ENCODE measurements at regions not wholly inside any gene's neighbourhood (a gene's known extent, or its start where the extent isn't known, plus 50 kb on each side); places are given as distances from the start of the nearest gene placed in this dataset.

DNA sequence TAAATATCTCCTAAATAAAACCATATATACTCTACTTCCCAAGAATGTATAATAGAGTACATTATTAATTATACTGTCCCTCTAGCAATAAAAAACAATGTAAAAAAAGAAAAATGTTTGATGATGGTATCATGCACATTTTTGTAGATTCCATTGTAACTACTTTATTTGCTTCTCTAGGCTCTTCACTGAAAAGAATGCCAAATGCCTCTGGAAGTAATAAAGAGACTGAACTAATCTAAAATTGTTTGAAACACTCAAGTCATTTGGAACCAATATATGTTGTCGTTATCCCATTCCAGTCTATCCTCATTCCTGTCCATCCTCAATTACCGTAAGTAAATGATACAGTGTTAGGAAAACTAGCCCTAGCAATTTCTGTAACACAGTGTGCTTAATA, 233.6 kb downstream of the C12orf50 start:
- Histone ChIP-seq H3K9me3 (ENCODE audit: control insufficient read depth in 1 of 2, low read length in 2 of 2) (no peaks in the 10 kb centered on the region), H3K9ac (ENCODE audit: low read depth in 1 of 2, low read length in 2 of 2) (no peak overlapping the region), H3K4me3 (ENCODE audit: low read depth in 1 of 2, low read length in 2 of 2) (no peak overlapping the region), H3K36me3 (ENCODE audit: control insufficient read depth in 1 of 2, insufficient read depth in 2 of 2, low read length in 2 of 2) (no peaks in the 10 kb centered on the region), H3K27ac (ENCODE audit: low read depth, low read length) (no peak overlapping the region), H3K27me3 (ENCODE audit: control insufficient read depth in 1 of 2, insufficient read depth in 2 of 2, low read length in 2 of 2) (no peaks in the 10 kb centered on the region), H3K4me1 (ENCODE audit: control insufficient read depth in 1 of 2, insufficient read depth in 2 of 2, low read length in 2 of 2) (no peaks in the 10 kb centered on the region)

DNA sequence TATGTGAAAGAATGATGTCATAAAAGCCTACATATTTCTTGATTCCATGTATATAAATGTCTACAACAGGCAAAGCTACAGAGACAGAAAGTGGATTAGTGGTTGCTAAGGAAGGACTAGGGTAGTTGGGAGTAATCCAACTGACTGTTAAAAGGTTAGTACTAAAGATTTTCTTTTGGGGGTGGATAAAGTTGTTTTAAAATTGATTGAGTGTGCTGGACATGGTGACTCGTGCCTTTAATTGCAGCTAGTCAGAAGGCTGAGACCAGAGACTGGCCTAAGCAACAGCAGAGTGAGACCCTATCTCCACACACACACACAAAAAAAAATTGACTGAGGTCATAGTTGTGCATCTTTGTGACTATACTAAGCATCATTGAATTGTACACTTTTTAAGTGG, 234.3 kb downstream of the C12orf50 start:
- Histone ChIP-seq H3K9me3 (ENCODE audit: control insufficient read depth in 1 of 2, low read length in 2 of 2) (no peaks in the 10 kb centered on the region), H3K4me1 (ENCODE audit: control insufficient read depth in 1 of 2, insufficient read depth in 2 of 2, low read length in 2 of 2) (no peaks in the 10 kb centered on the region), H3K9ac (ENCODE audit: low read depth in 1 of 2, low read length in 2 of 2) (no peak overlapping the region), H3K36me3 (ENCODE audit: control insufficient read depth in 1 of 2, insufficient read depth in 2 of 2, low read length in 2 of 2) (no peaks in the 10 kb centered on the region), H3K27me3 (ENCODE audit: control insufficient read depth in 1 of 2, insufficient read depth in 2 of 2, low read length in 2 of 2) (no peaks in the 10 kb centered on the region), H3K27ac (ENCODE audit: low read depth, low read length) (no peak overlapping the region), H3K4me3 (ENCODE audit: low read depth in 1 of 2, low read length in 2 of 2) (no peak overlapping the region)

DNA sequence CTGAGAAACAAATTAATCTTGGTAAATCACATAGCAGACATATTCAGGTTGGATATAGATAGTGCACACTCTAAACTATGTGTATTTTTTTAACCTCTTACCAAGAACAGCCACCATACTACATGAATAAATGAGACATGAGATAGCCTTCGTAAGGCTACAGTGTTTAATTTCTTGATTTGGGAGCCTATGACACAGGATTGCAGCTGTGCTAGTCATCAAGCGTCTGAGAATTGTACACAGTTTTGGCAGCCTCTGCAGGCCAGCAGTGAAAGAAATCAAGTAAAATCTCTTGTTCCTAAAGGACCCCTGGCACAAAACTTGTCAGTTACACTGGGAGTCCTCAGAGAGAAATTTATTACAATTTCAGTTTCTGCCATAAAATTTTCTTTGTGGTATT, 236.1 kb downstream of the C12orf50 start:
- Histone ChIP-seq H3K36me3 (ENCODE audit: control insufficient read depth in 1 of 2, insufficient read depth in 2 of 2, low read length in 2 of 2) (no peaks in the 10 kb centered on the region), H3K4me3 (ENCODE audit: low read depth in 1 of 2, low read length in 2 of 2) (no peak overlapping the region), H3K27me3 (ENCODE audit: control insufficient read depth in 1 of 2, insufficient read depth in 2 of 2, low read length in 2 of 2) (no peaks in the 10 kb centered on the region), H3K9ac (ENCODE audit: low read depth in 1 of 2, low read length in 2 of 2) (no peak overlapping the region), H3K27ac (ENCODE audit: low read depth, low read length) (no peak overlapping the region), H3K9me3 (ENCODE audit: control insufficient read depth in 1 of 2, low read length in 2 of 2) (no peaks in the 10 kb centered on the region), H3K4me1 (ENCODE audit: control insufficient read depth in 1 of 2, insufficient read depth in 2 of 2, low read length in 2 of 2) (no peaks in the 10 kb centered on the region)

DNA sequence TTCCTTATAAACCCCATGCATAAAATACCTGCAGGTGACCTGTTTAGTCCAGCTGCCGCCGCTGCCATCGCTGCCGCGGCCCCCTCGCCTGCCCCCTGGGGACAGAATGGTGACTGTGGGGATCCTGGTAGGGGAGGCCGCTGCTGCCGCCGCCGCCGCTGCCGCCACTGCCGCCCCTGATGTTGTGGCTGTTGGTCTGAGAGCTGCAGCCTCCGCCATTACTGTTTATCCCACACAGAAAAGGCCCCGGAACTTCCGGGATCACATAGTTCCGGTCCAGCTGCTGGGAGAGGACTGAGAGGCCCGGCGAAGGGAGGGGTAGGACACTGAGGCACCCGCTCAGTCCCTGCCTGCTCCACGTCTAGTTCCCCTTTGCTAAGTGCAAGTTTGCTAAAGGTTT, 244.9 kb downstream of the C12orf50 start:
- no peak overlapping the region for H3K27ac ChIP-seq (ENCODE audit: low read depth, low read length)
- H3K4me1 ChIP-seq (ENCODE audit: control insufficient read depth in 1 of 2, insufficient read depth in 2 of 2, low read length in 2 of 2), result no peaks in the 10 kb centered on the region
- no peaks in the 10 kb centered on the region for H3K9me3 ChIP-seq (ENCODE audit: control insufficient read depth in 1 of 2, low read length in 2 of 2)
- H3K36me3 ChIP-seq (ENCODE audit: control insufficient read depth in 1 of 2, insufficient read depth in 2 of 2, low read length in 2 of 2), result no peaks in the 10 kb centered on the region
- no peaks in the 10 kb centered on the region for H3K27me3 ChIP-seq (ENCODE audit: control insufficient read depth in 1 of 2, insufficient read depth in 2 of 2, low read length in 2 of 2)
- H3K9ac ChIP-seq (ENCODE audit: low read depth in 1 of 2, low read length in 2 of 2), result no peak overlapping the region
- no peak overlapping the region for H3K4me3 ChIP-seq (ENCODE audit: low read depth in 1 of 2, low read length in 2 of 2)

DNA sequence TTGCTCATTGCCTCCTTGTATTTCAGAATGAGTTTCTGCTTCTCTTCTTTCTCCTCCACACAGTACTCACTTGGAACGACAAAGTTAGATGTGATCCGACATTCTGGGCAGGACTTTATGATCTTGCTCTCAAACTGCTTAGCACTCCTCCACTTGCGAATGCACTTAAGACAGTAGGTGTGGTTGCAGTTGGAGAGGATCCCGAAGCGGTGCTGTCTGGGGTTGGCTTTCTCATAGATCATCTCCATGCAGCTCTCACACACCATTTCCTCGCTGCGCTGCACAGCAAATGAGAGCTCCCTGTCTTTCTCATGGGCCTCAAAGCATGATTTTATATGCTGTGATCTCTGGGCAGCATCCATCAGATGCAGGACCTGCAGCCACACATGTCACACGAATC, 245.7 kb downstream of the C12orf50 start:
- Histone ChIP-seq H3K4me3 (ENCODE audit: low read depth in 1 of 2, low read length in 2 of 2) (no peak overlapping the region), H3K4me1 (ENCODE audit: control insufficient read depth in 1 of 2, insufficient read depth in 2 of 2, low read length in 2 of 2) (no peaks in the 10 kb centered on the region), H3K27ac (ENCODE audit: low read depth, low read length) (no peak overlapping the region)

DNA sequence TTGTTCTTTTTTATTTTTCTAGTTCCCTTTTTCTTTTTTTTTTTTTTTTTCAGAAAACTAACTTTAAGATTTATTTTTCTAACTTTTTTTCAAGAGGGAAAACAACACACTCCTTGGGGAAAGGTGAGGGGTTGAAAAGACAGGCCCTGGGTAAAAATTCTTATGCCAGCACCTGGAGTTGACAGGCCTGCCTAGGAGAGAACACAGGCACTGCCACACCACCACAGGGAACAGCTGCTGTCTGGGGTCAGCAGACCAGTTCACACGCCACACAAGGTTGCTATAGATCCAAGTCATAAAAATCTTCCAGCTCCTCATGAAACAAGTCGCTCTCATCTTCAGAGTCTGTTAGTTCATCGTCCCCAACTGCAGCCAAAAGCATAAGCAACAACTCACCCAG, 246.4 kb downstream of the C12orf50 start:
- H3K9ac ChIP-seq (ENCODE audit: low read depth in 1 of 2, low read length in 2 of 2), result no peak overlapping the region
- no peak overlapping the region for H3K27ac ChIP-seq (ENCODE audit: low read depth, low read length)
- no peaks in the 10 kb centered on the region for H3K4me1 ChIP-seq (ENCODE audit: control insufficient read depth in 1 of 2, insufficient read depth in 2 of 2, low read length in 2 of 2)
- H3K4me3 ChIP-seq (ENCODE audit: low read depth in 1 of 2, low read length in 2 of 2), result no peak overlapping the region
- H3K9me3 ChIP-seq (ENCODE audit: control insufficient read depth in 1 of 2, low read length in 2 of 2), result no peaks in the 10 kb centered on the region
- no peaks in the 10 kb centered on the region for H3K27me3 ChIP-seq (ENCODE audit: control insufficient read depth in 1 of 2, insufficient read depth in 2 of 2, low read length in 2 of 2)
- H3K36me3 ChIP-seq (ENCODE audit: control insufficient read depth in 1 of 2, insufficient read depth in 2 of 2, low read length in 2 of 2), result no peaks in the 10 kb centered on the region

More for the DNA sequence above, 245.7 kb downstream of the C12orf50 start:
- no peaks in the 10 kb centered on the region for H3K9me3 ChIP-seq (ENCODE audit: control insufficient read depth in 1 of 2, low read length in 2 of 2)
- H3K36me3 ChIP-seq (ENCODE audit: control insufficient read depth in 1 of 2, insufficient read depth in 2 of 2, low read length in 2 of 2), result no peaks in the 10 kb centered on the region
- no peak overlapping the region for H3K9ac ChIP-seq (ENCODE audit: low read depth in 1 of 2, low read length in 2 of 2)
- H3K27me3 ChIP-seq (ENCODE audit: control insufficient read depth in 1 of 2, insufficient read depth in 2 of 2, low read length in 2 of 2), result no peaks in the 10 kb centered on the region

DNA sequence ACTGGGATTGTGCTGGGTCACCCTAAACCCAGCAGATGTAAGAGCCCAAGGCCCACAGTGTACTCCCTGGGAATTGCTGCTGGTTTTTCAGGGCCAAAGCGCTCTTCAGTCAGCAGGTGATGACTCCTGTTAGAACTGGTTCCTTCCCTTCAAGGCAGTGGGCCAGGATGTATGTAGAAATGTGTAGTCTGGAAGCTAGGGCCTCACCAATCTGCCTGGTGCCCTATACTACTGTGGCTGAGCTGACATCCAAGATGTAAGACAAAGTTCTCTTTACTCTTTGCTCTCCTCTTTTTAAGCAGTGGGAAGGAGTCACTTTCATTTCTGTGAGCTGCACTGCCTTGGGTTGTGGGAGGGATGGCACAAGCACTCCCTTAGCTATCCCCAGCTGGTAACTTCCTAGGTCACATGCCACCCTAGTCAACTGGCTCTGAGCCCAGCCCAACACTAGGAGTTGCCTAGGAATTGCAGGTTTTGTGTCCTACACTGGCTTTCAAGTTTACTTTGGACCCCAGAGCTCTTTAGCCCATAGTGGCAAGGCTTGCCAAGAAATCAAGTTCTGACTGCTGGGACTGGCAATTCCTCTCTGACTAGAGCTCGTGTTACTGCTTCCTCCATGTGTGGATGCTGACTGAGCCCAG, 249.2 kb downstream of the C12orf50 start:
- Histone ChIP-seq H3K4me3 (ENCODE audit: low read depth in 1 of 2, low read length in 2 of 2) (no peak overlapping the region), H3K27me3 (ENCODE audit: control insufficient read depth in 1 of 2, insufficient read depth in 2 of 2, low read length in 2 of 2) (no peaks in the 10 kb centered on the region), H3K9ac (ENCODE audit: low read depth in 1 of 2, low read length in 2 of 2) (no peak overlapping the region), H3K4me1 (ENCODE audit: control insufficient read depth in 1 of 2, insufficient read depth in 2 of 2, low read length in 2 of 2) (no peaks in the 10 kb centered on the region), H3K27ac (ENCODE audit: low read depth, low read length) (no peak overlapping the region), H3K36me3 (ENCODE audit: control insufficient read depth in 1 of 2, insufficient read depth in 2 of 2, low read length in 2 of 2) (no peaks in the 10 kb centered on the region), H3K9me3 (ENCODE audit: control insufficient read depth in 1 of 2, low read length in 2 of 2) (no peaks in the 10 kb centered on the region)

DNA sequence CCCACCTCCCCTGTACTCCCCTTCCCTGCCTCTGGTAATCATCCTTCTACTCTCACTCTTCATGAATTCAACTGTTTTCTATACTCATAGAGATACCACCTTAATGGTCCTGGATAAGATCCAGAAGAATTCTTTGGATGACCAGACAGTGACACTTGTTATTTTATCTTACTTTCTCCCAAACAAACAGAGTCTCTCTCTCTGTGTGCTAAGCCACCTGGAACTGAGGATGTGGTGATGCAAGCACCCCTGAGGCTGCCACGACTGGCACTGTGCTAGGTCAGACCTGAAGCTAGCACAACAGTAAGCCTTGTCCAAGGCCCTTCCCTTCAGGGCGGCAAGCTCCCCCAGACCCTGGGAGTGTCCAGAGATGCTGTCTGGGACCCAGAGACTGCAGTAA, 250.2 kb downstream of the C12orf50 start:
- Histone ChIP-seq H3K4me1 (ENCODE audit: control insufficient read depth in 1 of 2, insufficient read depth in 2 of 2, low read length in 2 of 2) (no peaks in the 10 kb centered on the region), H3K9me3 (ENCODE audit: control insufficient read depth in 1 of 2, low read length in 2 of 2) (no peaks in the 10 kb centered on the region), H3K27me3 (ENCODE audit: control insufficient read depth in 1 of 2, insufficient read depth in 2 of 2, low read length in 2 of 2) (no peaks in the 10 kb centered on the region), H3K36me3 (ENCODE audit: control insufficient read depth in 1 of 2, insufficient read depth in 2 of 2, low read length in 2 of 2) (no peaks in the 10 kb centered on the region), H3K9ac (ENCODE audit: low read depth in 1 of 2, low read length in 2 of 2) (no peak overlapping the region), H3K27ac (ENCODE audit: low read depth, low read length) (no peak overlapping the region), H3K4me3 (ENCODE audit: low read depth in 1 of 2, low read length in 2 of 2) (no peak overlapping the region)

DNA sequence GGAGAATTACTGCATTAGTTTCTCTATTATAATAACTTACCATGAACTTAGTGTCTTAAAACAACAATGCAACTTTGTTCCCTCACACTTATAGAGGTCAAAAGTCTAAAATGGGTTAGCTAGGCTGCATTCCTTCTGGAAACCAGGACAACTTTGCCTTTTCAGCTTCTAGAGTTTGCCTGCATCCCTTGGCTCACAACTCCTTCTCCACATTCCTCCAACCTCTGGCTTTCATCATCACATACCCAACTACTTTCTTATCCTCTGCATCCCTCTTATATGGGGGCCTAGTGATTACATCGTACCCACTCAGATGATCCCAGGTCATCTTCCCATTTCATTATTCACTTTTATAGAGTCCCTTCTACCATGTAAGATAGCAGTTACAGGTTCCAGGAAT, 251.1 kb downstream of the C12orf50 start:
- Histone ChIP-seq H3K9ac (ENCODE audit: low read depth in 1 of 2, low read length in 2 of 2) (no peak overlapping the region), H3K36me3 (ENCODE audit: control insufficient read depth in 1 of 2, insufficient read depth in 2 of 2, low read length in 2 of 2) (no peaks in the 10 kb centered on the region), H3K9me3 (ENCODE audit: control insufficient read depth in 1 of 2, low read length in 2 of 2) (no peaks in the 10 kb centered on the region), H3K4me1 (ENCODE audit: control insufficient read depth in 1 of 2, insufficient read depth in 2 of 2, low read length in 2 of 2) (no peaks in the 10 kb centered on the region), H3K27ac (ENCODE audit: low read depth, low read length) (no peak overlapping the region), H3K27me3 (ENCODE audit: control insufficient read depth in 1 of 2, insufficient read depth in 2 of 2, low read length in 2 of 2) (no peaks in the 10 kb centered on the region), H3K4me3 (ENCODE audit: low read depth in 1 of 2, low read length in 2 of 2) (no peak overlapping the region)

DNA sequence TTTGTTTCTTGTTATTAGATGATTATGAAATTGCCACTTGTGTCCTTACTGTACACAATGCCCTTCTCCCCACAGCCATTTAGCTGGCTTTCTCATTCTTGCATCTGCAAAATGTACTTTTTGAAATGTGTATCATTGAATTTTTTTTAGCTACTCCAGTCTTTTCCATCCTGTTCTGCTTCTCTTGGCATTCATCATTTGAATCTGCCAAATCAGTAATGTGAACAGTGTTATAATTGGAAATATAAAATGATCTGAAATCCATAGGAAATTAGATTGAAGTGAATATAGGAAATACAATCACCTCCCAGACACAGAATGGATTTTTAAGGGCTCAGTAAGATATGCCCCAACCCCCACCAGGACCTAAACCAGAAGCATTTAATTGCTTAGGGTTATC, 253.4 kb downstream of the C12orf50 start:
- Histone ChIP-seq H3K4me3 (ENCODE audit: low read depth in 1 of 2, low read length in 2 of 2) (no peak overlapping the region), H3K9me3 (ENCODE audit: control insufficient read depth in 1 of 2, low read length in 2 of 2) (no peaks in the 10 kb centered on the region), H3K9ac (ENCODE audit: low read depth in 1 of 2, low read length in 2 of 2) (no peak overlapping the region), H3K4me1 (ENCODE audit: control insufficient read depth in 1 of 2, insufficient read depth in 2 of 2, low read length in 2 of 2) (no peaks in the 10 kb centered on the region), H3K27me3 (ENCODE audit: control insufficient read depth in 1 of 2, insufficient read depth in 2 of 2, low read length in 2 of 2) (no peaks in the 10 kb centered on the region), H3K27ac (ENCODE audit: low read depth, low read length) (no peak overlapping the region), H3K36me3 (ENCODE audit: control insufficient read depth in 1 of 2, insufficient read depth in 2 of 2, low read length in 2 of 2) (no peaks in the 10 kb centered on the region)

DNA sequence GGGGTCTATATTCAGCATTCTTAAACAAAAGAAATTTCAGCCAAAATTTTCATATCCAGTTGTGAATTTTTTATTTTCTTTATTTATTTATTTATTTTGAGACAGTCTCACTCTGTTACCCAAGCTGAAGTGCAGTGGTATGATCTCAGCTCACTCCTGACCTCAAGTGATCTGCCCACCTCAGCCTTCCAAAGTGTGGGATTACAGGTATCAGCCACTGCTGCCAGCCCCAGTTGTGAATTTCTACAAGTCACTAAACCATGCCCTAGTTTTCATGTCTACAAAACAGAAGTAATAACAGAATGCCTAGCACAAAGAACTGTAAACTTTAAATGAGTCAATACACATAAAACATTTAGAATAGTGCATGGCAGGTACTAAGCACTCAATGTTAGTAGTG, 254.2 kb downstream of the C12orf50 start:
- Histone ChIP-seq H3K36me3 (ENCODE audit: control insufficient read depth in 1 of 2, insufficient read depth in 2 of 2, low read length in 2 of 2) (no peaks in the 10 kb centered on the region), H3K4me1 (ENCODE audit: control insufficient read depth in 1 of 2, insufficient read depth in 2 of 2, low read length in 2 of 2) (no peaks in the 10 kb centered on the region), H3K4me3 (ENCODE audit: low read depth in 1 of 2, low read length in 2 of 2) (no peak overlapping the region), H3K9me3 (ENCODE audit: control insufficient read depth in 1 of 2, low read length in 2 of 2) (no peaks in the 10 kb centered on the region), H3K27ac (ENCODE audit: low read depth, low read length) (no peak overlapping the region), H3K9ac (ENCODE audit: low read depth in 1 of 2, low read length in 2 of 2) (no peak overlapping the region), H3K27me3 (ENCODE audit: control insufficient read depth in 1 of 2, insufficient read depth in 2 of 2, low read length in 2 of 2) (no peaks in the 10 kb centered on the region)
